ENCODE measurements at regions not wholly inside any gene's neighbourhood (a gene's known extent, or its start where the extent isn't known, plus 50 kb on each side); places are given as distances from the start of the nearest gene placed in this dataset.

DNA sequence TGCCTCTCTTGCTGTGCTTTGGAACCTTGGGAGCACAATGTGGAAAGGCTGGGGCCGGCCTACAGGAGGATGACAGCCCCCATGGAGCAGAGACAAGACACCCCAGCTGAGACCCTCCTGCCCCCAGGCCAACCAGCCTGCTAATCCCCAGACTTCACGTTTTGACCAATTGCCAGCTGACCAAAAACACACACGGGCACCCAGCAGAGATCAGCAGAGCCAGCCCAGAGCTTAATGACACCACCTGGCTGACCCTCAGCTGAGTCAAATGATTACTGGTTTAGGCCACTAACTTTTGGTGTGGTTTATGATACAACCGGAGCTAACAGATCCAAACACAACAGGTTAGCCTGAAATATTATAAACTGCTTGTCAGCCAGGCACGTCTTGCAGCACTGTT, 111.2 kb upstream of the KIF5B start:
- TF ChIP-seq, protein P1, sequence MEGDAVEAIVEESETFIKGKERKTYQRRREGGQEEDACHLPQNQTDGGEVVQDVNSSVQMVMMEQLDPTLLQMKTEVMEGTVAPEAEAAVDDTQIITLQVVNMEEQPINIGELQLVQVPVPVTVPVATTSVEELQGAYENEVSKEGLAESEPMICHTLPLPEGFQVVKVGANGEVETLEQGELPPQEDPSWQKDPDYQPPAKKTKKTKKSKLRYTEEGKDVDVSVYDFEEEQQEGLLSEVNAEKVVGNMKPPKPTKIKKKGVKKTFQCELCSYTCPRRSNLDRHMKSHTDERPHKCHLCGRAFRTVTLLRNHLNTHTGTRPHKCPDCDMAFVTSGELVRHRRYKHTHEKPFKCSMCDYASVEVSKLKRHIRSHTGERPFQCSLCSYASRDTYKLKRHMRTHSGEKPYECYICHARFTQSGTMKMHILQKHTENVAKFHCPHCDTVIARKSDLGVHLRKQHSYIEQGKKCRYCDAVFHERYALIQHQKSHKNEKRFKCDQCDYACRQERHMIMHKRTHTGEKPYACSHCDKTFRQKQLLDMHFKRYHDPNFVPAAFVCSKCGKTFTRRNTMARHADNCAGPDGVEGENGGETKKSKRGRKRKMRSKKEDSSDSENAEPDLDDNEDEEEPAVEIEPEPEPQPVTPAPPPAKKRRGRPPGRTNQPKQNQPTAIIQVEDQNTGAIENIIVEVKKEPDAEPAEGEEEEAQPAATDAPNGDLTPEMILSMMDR (tag by site-specific recombination; IDR thresholded peaks at IDR 0.05) = no peak
- TF ChIP-seq ZNF274 (IDR thresholded peaks at IDR 0.05; ENCODE audit: low read length) = no peak
- TF ChIP-seq ZNF274 (tag by site-specific recombination; IDR thresholded peaks at IDR 0.05; ENCODE audit: borderline replicate concordance) = no peak
- TF ChIP-seq, protein P2, sequence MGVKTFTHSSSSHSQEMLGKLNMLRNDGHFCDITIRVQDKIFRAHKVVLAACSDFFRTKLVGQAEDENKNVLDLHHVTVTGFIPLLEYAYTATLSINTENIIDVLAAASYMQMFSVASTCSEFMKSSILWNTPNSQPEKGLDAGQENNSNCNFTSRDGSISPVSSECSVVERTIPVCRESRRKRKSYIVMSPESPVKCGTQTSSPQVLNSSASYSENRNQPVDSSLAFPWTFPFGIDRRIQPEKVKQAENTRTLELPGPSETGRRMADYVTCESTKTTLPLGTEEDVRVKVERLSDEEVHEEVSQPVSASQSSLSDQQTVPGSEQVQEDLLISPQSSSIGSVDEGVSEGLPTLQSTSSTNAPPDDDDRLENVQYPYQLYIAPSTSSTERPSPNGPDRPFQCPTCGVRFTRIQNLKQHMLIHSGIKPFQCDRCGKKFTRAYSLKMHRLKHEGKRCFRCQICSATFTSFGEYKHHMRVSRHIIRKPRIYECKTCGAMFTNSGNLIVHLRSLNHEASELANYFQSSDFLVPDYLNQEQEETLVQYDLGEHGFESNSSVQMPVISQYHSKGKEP (tag by site-specific recombination; IDR thresholded peaks at IDR 0.05) = no peak
- no peak for TF ChIP-seq ZNF549 (tag by site-specific recombination; IDR thresholded peaks at IDR 0.05)
- TF ChIP-seq ZBTB20 (tag by site-specific recombination; IDR thresholded peaks at IDR 0.05) = no peak
- TF ChIP-seq ZNF561 (tag by site-specific recombination; IDR thresholded peaks at IDR 0.05; ENCODE audit: borderline replicate concordance) = no peak
- no peak for TF ChIP-seq ZNF677 (tag by site-specific recombination; IDR thresholded peaks at IDR 0.05)
- no peak for TF ChIP-seq GLI2 (tag by site-specific recombination; IDR thresholded peaks at IDR 0.05; ENCODE audit: borderline replicate concordance, low read depth)
- TF ChIP-seq, protein P3, sequence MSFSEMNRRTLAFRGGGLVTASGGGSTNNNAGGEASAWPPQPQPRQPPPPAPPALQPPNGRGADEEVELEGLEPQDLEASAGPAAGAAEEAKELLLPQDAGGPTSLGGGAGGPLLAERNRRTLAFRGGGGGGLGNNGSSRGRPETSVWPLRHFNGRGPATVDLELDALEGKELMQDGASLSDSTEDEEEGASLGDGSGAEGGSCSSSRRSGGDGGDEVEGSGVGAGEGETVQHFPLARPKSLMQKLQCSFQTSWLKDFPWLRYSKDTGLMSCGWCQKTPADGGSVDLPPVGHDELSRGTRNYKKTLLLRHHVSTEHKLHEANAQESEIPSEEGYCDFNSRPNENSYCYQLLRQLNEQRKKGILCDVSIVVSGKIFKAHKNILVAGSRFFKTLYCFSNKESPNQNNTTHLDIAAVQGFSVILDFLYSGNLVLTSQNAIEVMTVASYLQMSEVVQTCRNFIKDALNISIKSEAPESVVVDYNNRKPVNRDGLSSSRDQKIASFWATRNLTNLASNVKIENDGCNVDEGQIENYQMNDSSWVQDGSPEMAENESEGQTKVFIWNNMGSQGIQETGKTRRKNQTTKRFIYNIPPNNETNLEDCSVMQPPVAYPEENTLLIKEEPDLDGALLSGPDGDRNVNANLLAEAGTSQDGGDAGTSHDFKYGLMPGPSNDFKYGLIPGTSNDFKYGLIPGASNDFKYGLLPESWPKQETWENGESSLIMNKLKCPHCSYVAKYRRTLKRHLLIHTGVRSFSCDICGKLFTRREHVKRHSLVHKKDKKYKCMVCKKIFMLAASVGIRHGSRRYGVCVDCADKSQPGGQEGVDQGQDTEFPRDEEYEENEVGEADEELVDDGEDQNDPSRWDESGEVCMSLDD (tag by site-specific recombination; IDR thresholded peaks at IDR 0.05) = no peak
